ENCODE measurements at regions not wholly inside any gene's neighbourhood (a gene's known extent, or its start where the extent isn't known, plus 50 kb on each side); places are given as distances from the start of the nearest gene placed in this dataset.
A peak's percentile ranks its signal among the peaks of the same experiment; 100 is the strongest.

- DNase-seq (ENCODE audit: low read depth): no peak
- no peak overlapping the region for H3K4me3 ChIP-seq (ENCODE audit: low read length)
- TF ChIP-seq CTCF (IDR thresholded peaks at IDR 0.05; ENCODE audit: insufficient read depth, low read depth, low read length, missing control alignments): no peak
These were observed 529.1 kb upstream of the PCDH10 start for GRCh38 chr4:132619968-132620367.

- peak; percentile 61 for DNase-seq (ENCODE audit: low read depth)
- H3K4me3 ChIP-seq (ENCODE audit: low read length): no peak overlapping the region
- TF ChIP-seq CTCF (IDR thresholded peaks at IDR 0.05; ENCODE audit: insufficient read depth, low read depth, low read length, missing control alignments): peak; percentile 94
These were observed 506.9 kb upstream of the PCDH10 start for GRCh38 chr4:132642016-132642817.

- DNase-seq (ENCODE audit: low read depth): peak; percentile 75
- no peak overlapping the region for H3K4me3 ChIP-seq (ENCODE audit: low read length)
- TF ChIP-seq CTCF (IDR thresholded peaks at IDR 0.05; ENCODE audit: insufficient read depth, low read depth, low read length, missing control alignments): no peak
These were observed 502.9 kb upstream of the PCDH10 start for GRCh38 chr4:132646186-132646585.

- DNase-seq (ENCODE audit: low read depth): no peak
- H3K4me3 ChIP-seq (ENCODE audit: low read length): no peak overlapping the region
- TF ChIP-seq CTCF (IDR thresholded peaks at IDR 0.05; ENCODE audit: insufficient read depth, low read depth, low read length, missing control alignments): no peak
These were observed 497.9 kb upstream of the PCDH10 start for GRCh38 chr4:132651196-132651595.

GRCh38 chr4:132660181-132660580 is 488.9 kb upstream of the PCDH10 start:
- TF ChIP-seq CTCF (IDR thresholded peaks at IDR 0.05; ENCODE audit: insufficient read depth, low read depth, low read length, missing control alignments): no peak
- H3K4me3 ChIP-seq (ENCODE audit: low read length): no peak overlapping the region
- DNase-seq (ENCODE audit: low read depth): no peak

- no peak for TF ChIP-seq CTCF (IDR thresholded peaks at IDR 0.05; ENCODE audit: insufficient read depth, low read depth, low read length, missing control alignments)
These were observed 486.6 kb upstream of the PCDH10 start for GRCh38 chr4:132662456-132662855.

GRCh38 chr4:132669786-132670185 is 479.3 kb upstream of the PCDH10 start:
- no peak overlapping the region for H3K4me3 ChIP-seq (ENCODE audit: low read length)
- peak; percentile 22 for DNase-seq (ENCODE audit: low read depth)
- TF ChIP-seq CTCF (IDR thresholded peaks at IDR 0.05; ENCODE audit: insufficient read depth, low read depth, low read length, missing control alignments): no peak

More at GRCh38 chr4:132662456-132662855, 486.6 kb upstream of the PCDH10 start:
- no peak overlapping the region for H3K4me3 ChIP-seq (ENCODE audit: low read length)
- no peak for DNase-seq (ENCODE audit: low read depth)
